ENCODE measurements at regions not wholly inside any gene's neighbourhood (a gene's known extent, or its start where the extent isn't known, plus 50 kb on each side); places are given as distances from the start of the nearest gene placed in this dataset.

- in situ Hi-C loops (cut with HindIII; ENCODE audit: low pct_unique_long_range_greater_than_20kb, low sequenced_read_pairs), result no loop called here
- no peak for DNase-seq (ENCODE audit: low read depth)
These were observed 61.5 kb upstream of the FERD3L start for GRCh38 chr7:19206721-19207120.

- in situ Hi-C loops (cut with HindIII; ENCODE audit: low pct_unique_long_range_greater_than_20kb, low sequenced_read_pairs), result no loop called here
- DNase-seq (ENCODE audit: low read depth), result no peak
These were observed 58.5 kb upstream of the FERD3L start for GRCh38 chr7:19203686-19204085.

GRCh38 chr7:19202599-19202998, 57.4 kb upstream of the FERD3L start:
- in situ Hi-C loops (cut with HindIII; ENCODE audit: low pct_unique_long_range_greater_than_20kb, low sequenced_read_pairs), result no loop called here
- no peak for DNase-seq (ENCODE audit: low read depth)
